GM13977 (cell line): ENCODE measurements at regions not wholly inside any gene's neighbourhood (a gene's known extent, or its start where the extent isn't known, plus 50 kb on each side); places are given as distances from the start of the nearest gene placed in this dataset.

Experiments
- DNase-seq: peaks from one replicate; pipeline ENCODE4 v3.0.0; 2012; ENCODE audit warnings: low spot score
- CTCF ChIP-seq: IDR thresholded peaks from 2 replicates; pipeline ENCODE4 v1.5.1; 2012; ENCODE audit warnings: mild to moderate bottlenecking, control low read depth; ENCODE audit not compliant: insufficient read depth; ENCODE audit errors: extremely low read depth, missing control alignments
- in situ Hi-C: fragments of 300-500 bp; cut with MboI; formaldehyde crosslinking; loops from one replicate; pipeline ENCODE4 v1.12.0; 2022; ENCODE audit warnings: low sequenced_read_pairs, low pct_unique_long_range_greater_than_20kb, mixed read lengths, inconsistent platforms; ENCODE audit not compliant: unreplicated experiment

- DNase-seq = no peak
- TF ChIP-seq CTCF = no peak
- in situ Hi-C loops = no loop called here
Measured at GRCh38 chr11:98940913-98941312, 79.8 kb upstream of the CNTN5 start.

- no peak for TF ChIP-seq CTCF
- no peak for DNase-seq
- in situ Hi-C loops = no loop called here
Measured at GRCh38 chr11:98944461-98944860, 76.3 kb upstream of the CNTN5 start.

GRCh38 chr11:98952107-98952506, 68.6 kb upstream of the CNTN5 start:
- DNase-seq = no peak
- no peak for TF ChIP-seq CTCF
- in situ Hi-C loops = no loop called here

GRCh38 chr11:98955551-98955950, 65.2 kb upstream of the CNTN5 start:
- no peak for DNase-seq
- TF ChIP-seq CTCF = no peak
- in situ Hi-C loops = no loop called here

- no peak for TF ChIP-seq CTCF
- in situ Hi-C loops = no loop called here
- DNase-seq = no peak
Measured at GRCh38 chr11:98964146-98964545, 56.6 kb upstream of the CNTN5 start.

- TF ChIP-seq CTCF = no peak
- no peak for DNase-seq
- in situ Hi-C loops = no loop called here
Measured at GRCh38 chr11:98965358-98965757, 55.4 kb upstream of the CNTN5 start.

- in situ Hi-C loops = no loop called here
- TF ChIP-seq CTCF = no peak
- DNase-seq = no peak
Measured at GRCh38 chr11:98965775-98966174, 55.0 kb upstream of the CNTN5 start.
